OCI-LY3 (cell line): ENCODE measurements at regions not wholly inside any gene's neighbourhood (a gene's known extent, or its start where the extent isn't known, plus 50 kb on each side); places are given as distances from the start of the nearest gene placed in this dataset.

Experiments
- H2AFZ ChIP-seq: fragments of 200-600, 300-600 bp; shearing (Covaris generic); 2 replicates; pipeline ENCODE4 v1.6.0; 2014; ENCODE audit warnings: antibody characterized with exemption, low read depth, low read length
- H3K27ac ChIP-seq: fragments of 200-600, 300-600 bp; sonication (generic); 2 replicates; pipeline ENCODE4 v1.5.1; 2014; ENCODE audit warnings: mild to moderate bottlenecking, low read length, moderate library complexity, mixed read lengths
- H3K27me3 ChIP-seq: fragments of 200-600, 300-600 bp; sonication (generic); 2 replicates; pipeline ENCODE4 v1.6.1; 2014; ENCODE audit warnings: low read depth, low read length, mixed read lengths
- H3K36me3 ChIP-seq: fragments of 200-600, 300-600 bp; sonication (generic); replicated peaks from 2 replicates; pipeline ENCODE3; 2014; ENCODE audit warnings: low read depth, low read length, mixed read lengths
- H3K4me1 ChIP-seq: fragments of 300-600, 200-600 bp; sonication (generic); 2 replicates; pipeline ENCODE4 v1.6.1; 2014; ENCODE audit warnings: low read length, mixed read lengths
- H3K4me2 ChIP-seq: fragments of 200-600, 300-600 bp; sonication (generic); 2 replicates; pipeline ENCODE4 v1.6.1; 2014; ENCODE audit warnings: low read length, mixed read lengths
- H3K4me3 ChIP-seq: fragments of 300-600, 200-600 bp; sonication (generic); 2 replicates; pipeline ENCODE4 v1.5.1; 2014; ENCODE audit warnings: antibody characterized with exemption, mild to moderate bottlenecking, low read length, moderate library complexity
- H3K79me2 ChIP-seq: fragments of 300-600, 200-600 bp; shearing (Covaris generic); 2 replicates; pipeline ENCODE4 v1.6.1; 2014; ENCODE audit warnings: mild to moderate bottlenecking, low read length, mixed read lengths
- H3K9ac ChIP-seq: fragments of 300-600, 200-600 bp; shearing (Covaris generic); 2 replicates; pipeline ENCODE4 v1.6.0; 2014; ENCODE audit warnings: mild to moderate bottlenecking, low read length, moderate library complexity
- H3K9me3 ChIP-seq: fragments of 200-600, 300-600 bp; shearing (Covaris generic); 2 replicates; pipeline ENCODE4 v1.6.1; 2014; ENCODE audit warnings: low read length, mixed read lengths; ENCODE audit not compliant: insufficient read depth
- H4K20me1 ChIP-seq: fragments of 200-600, 300-600 bp; sonication (generic); 2 replicates; pipeline ENCODE4 v1.6.1; 2016; ENCODE audit warnings: low read length, mixed read lengths; ENCODE audit not compliant: insufficient read depth
- EZH2phosphoT487 ChIP-seq: fragments of 200-600 bp; shearing (Covaris generic); IDR thresholded peaks from 2 replicates; pipeline ENCODE4 v1.6.1; 2018; ENCODE audit warnings: antibody characterized with exemption, mixed run types, low read depth
- TF ChIP-seq, protein P1 (sequence below): fragments of 200-600, 300-600 bp; sonication (generic); IDR thresholded peaks from 2 replicates; pipeline ENCODE4 v1.5.1; 2014; ENCODE audit warnings: antibody characterized with exemption, low read length, low read depth

DNA sequence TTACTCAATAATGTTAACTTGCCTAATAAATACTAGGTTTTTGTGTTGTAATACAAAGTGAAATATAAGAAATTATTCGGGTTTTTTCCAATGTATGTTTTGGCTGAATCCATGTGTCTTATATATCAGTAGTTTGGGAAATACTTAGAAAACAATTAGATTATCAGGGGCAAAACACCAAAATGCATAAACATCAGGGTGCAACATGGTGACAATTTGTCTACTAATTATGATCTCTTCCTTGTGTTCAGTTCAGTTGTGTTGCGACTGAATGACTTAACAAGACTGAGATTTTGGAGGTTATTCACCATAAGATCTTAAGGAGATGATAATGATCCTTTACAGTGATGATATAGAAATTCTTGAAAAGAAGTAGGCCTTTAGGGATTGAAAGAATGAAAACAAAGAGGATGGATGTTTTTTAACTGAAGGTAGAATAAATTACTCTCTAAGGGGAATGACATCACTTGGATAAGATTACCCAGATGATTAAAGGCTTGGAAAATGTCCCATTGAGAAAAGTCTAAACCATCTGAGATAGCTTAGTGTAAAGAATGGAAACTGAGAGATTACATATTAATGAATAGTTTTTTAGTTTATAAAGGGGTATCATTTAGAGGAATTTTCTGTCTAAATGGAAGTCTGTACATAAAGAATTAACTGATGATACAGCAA is 415.8 kb downstream of the SPATA31D1 start:
- H3K27me3 ChIP-seq = no peaks in the 10 kb centered on the region
- no peak overlapping the region for H3K27ac ChIP-seq
- no peaks in the 10 kb centered on the region for H3K36me3 ChIP-seq
- TF ChIP-seq EZH2phosphoT487 = no peak
- TF ChIP-seq, protein P1, sequence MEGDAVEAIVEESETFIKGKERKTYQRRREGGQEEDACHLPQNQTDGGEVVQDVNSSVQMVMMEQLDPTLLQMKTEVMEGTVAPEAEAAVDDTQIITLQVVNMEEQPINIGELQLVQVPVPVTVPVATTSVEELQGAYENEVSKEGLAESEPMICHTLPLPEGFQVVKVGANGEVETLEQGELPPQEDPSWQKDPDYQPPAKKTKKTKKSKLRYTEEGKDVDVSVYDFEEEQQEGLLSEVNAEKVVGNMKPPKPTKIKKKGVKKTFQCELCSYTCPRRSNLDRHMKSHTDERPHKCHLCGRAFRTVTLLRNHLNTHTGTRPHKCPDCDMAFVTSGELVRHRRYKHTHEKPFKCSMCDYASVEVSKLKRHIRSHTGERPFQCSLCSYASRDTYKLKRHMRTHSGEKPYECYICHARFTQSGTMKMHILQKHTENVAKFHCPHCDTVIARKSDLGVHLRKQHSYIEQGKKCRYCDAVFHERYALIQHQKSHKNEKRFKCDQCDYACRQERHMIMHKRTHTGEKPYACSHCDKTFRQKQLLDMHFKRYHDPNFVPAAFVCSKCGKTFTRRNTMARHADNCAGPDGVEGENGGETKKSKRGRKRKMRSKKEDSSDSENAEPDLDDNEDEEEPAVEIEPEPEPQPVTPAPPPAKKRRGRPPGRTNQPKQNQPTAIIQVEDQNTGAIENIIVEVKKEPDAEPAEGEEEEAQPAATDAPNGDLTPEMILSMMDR = no peak
- H2AFZ ChIP-seq = no peak overlapping the region
- H3K4me3 ChIP-seq = no peak overlapping the region
- H3K9me3 ChIP-seq = no peaks in the 10 kb centered on the region
- H3K9ac ChIP-seq = no peak overlapping the region
- no peaks in the 10 kb centered on the region for H3K79me2 ChIP-seq
- peaks cover 10% of the 10 kb centered on the region for H3K4me1 ChIP-seq
- H4K20me1 ChIP-seq = no peaks in the 10 kb centered on the region
- H3K4me2 ChIP-seq = no peak overlapping the region

DNA sequence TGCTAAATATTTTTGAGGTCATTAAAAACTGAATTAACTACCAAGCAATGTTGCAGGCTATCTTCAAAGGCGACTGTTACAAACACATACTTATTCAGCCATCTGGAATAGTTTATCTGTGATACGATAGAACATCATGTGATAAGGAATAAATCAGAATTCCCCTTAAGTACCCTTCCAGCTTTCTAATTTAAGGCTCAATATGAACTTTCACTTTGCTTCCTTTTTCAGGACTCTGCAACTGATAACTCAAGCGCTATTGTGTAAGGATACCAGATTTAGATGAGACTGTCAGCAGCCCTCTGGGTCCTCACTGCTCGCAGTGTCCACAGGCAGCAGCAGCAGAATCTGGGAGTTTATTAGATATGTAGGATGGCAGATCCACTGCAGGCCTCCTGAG is 416.3 kb downstream of the SPATA31D1 start:
- Histone ChIP-seq H3K27ac (no peak overlapping the region), H3K4me1 (peaks cover 10% of the 10 kb centered on the region), H3K4me2 (no peak overlapping the region), H3K27me3 (no peaks in the 10 kb centered on the region), H2AFZ (no peak overlapping the region), H3K79me2 (no peaks in the 10 kb centered on the region), H3K9me3 (no peaks in the 10 kb centered on the region), H4K20me1 (no peaks in the 10 kb centered on the region), H3K36me3 (no peaks in the 10 kb centered on the region), H3K4me3 (no peak overlapping the region), H3K9ac (no peak overlapping the region)
- no peak for TF ChIP-seq EZH2phosphoT487
- TF ChIP-seq, protein P1 = no peak

DNA sequence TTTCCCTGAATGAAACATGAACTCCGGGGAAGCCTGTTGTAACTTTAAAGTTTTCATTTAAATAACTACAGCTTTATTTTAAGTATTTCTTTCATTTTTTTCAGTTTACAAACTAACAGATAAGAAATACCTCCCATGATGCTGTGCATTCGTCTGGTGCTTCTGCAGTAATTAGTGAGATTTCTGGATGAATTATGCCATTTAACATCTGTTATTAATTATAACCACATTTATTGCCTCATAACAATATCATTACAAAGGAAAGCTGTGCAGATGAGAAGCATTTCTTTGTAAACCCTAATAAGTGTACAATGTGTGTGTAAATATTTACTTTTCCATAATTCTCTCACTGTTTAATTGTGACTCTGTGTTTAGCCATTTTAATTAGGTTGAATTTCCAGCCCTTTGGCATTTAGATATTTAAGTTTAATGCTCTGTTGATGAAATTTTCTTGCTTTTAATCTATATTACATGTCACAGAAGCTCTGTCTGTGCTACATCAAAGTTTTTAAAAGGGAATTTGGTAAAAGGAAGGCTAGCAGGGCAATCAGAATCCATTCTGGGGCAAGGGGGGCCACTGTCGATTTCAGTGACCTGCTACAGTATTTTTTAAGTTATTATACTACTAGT is 418.0 kb downstream of the SPATA31D1 start:
- H3K79me2 ChIP-seq = no peaks in the 10 kb centered on the region
- no peaks in the 10 kb centered on the region for H3K9me3 ChIP-seq
- no peak overlapping the region for H3K4me3 ChIP-seq
- no peak overlapping the region for H3K27ac ChIP-seq
- H4K20me1 ChIP-seq = no peaks in the 10 kb centered on the region
- no peak overlapping the region for H2AFZ ChIP-seq
- no peak overlapping the region for H3K9ac ChIP-seq
- no peaks in the 10 kb centered on the region for H3K36me3 ChIP-seq
- no peaks in the 10 kb centered on the region for H3K27me3 ChIP-seq
- H3K4me1 ChIP-seq = peaks cover 24% of the 10 kb centered on the region
- H3K4me2 ChIP-seq = no peak overlapping the region
- TF ChIP-seq, protein P1 = no peak
- no peak for TF ChIP-seq EZH2phosphoT487

DNA sequence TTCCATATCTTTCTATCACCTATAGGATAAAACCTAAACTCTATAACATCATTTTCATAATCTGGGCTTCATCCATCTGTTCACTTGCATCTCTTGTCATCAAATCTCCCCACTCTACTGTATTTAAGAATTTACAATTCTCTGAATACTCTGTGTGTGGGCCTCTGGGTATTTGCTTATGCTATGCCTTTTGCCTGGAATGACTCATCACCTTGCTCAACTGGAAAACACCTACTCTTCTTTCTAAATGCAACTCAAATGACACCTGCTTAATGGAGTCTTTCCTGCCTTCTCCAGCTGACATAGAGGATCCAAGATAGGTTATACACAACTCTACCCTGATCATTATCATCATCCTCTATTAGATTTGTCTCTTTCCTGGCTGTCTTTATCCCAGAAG is 421.7 kb downstream of the SPATA31D1 start:
- H3K79me2 ChIP-seq = no peaks in the 10 kb centered on the region
- peak overlapping the region; percentile 46 for H3K4me2 ChIP-seq
- H4K20me1 ChIP-seq = no peaks in the 10 kb centered on the region
- H3K4me3 ChIP-seq = no peak overlapping the region; the same call in 1 of the 2 replicates
- no peak overlapping the region for H3K9ac ChIP-seq
- peaks cover 24% of the 10 kb centered on the region for H3K4me1 ChIP-seq
- H3K27ac ChIP-seq = peak overlapping the region; percentile 30; the same call in 1 of the 2 replicates
- H3K27me3 ChIP-seq = no peaks in the 10 kb centered on the region
- TF ChIP-seq EZH2phosphoT487 = no peak
- TF ChIP-seq, protein P1 = no peak
- H2AFZ ChIP-seq = no peak overlapping the region
- H3K9me3 ChIP-seq = no peaks in the 10 kb centered on the region
- no peaks in the 10 kb centered on the region for H3K36me3 ChIP-seq
